ENCODE measurements at regions not wholly inside any gene's neighbourhood (a gene's known extent, or its start where the extent isn't known, plus 50 kb on each side); places are given as distances from the start of the nearest gene placed in this dataset.
A peak's percentile ranks its signal among the peaks of the same experiment; 100 is the strongest.

- Histone ChIP-seq H3K27ac (ENCODE audit: low read depth in 1 of 3, low read length in 2 of 3) (no peak overlapping the region), H3K36me3 (ENCODE audit: control insufficient read depth in 3 of 3, insufficient read depth in 2 of 3, low read depth in 1 of 3, low read length in 3 of 3) (no peaks in the 10 kb centered on the region), H3K4me1 (ENCODE audit: control insufficient read depth in 3 of 3, insufficient read depth in 2 of 3, low read depth in 1 of 3, low read length in 2 of 3) (peaks cover 0 to 3% (median 0%) of the 10 kb centered on the region in 3 donors), H3K9me3 (ENCODE audit: control insufficient read depth in 2 of 2, insufficient read depth in 1 of 2, low read depth in 1 of 2, low read length in 1 of 2) (no peaks in the 10 kb centered on the region), H3K4me3 (ENCODE audit: low read depth in 1 of 3, low read length in 3 of 3) (no peak overlapping the region), H3K27me3 (ENCODE audit: control insufficient read depth in 3 of 3, insufficient read depth in 3 of 3, low read length in 3 of 3) (no peaks in the 10 kb centered on the region)
- no peak for FAIRE-seq
- 88 to 94% (median 89%) methylated on average over 1 of the region's 1 CpG for WGBS, 3 donors
- no peak for DNase-seq
These were observed 444.7 kb upstream of the FBXO33 start for GRCh38 chr14:39876916-39877315.

GRCh38 chr14:39875028-39875427 lies 442.8 kb upstream of the FBXO33 start:
- no peak for DNase-seq
- Histone ChIP-seq H3K4me1 (ENCODE audit: control insufficient read depth in 3 of 3, insufficient read depth in 2 of 3, low read depth in 1 of 3, low read length in 2 of 3) (peaks cover 0 to 3% (median 0%) of the 10 kb centered on the region in 3 donors), H3K27me3 (ENCODE audit: control insufficient read depth in 3 of 3, insufficient read depth in 3 of 3, low read length in 3 of 3) (no peaks in the 10 kb centered on the region), H3K36me3 (ENCODE audit: control insufficient read depth in 3 of 3, insufficient read depth in 2 of 3, low read depth in 1 of 3, low read length in 3 of 3) (no peaks in the 10 kb centered on the region), H3K27ac (ENCODE audit: low read depth in 1 of 3, low read length in 2 of 3) (no peak overlapping the region), H3K9me3 (ENCODE audit: control insufficient read depth in 2 of 2, insufficient read depth in 1 of 2, low read depth in 1 of 2, low read length in 1 of 2) (no peaks in the 10 kb centered on the region), H3K4me3 (ENCODE audit: low read depth in 1 of 3, low read length in 3 of 3) (no peak overlapping the region)
- FAIRE-seq, result no peak
- 82 to 91% (median 88%) methylated on average over 2 of the region's 2 CpGs for whole genome bisulfite sequencing, 3 donors

GRCh38 chr14:39873791-39874190 lies 441.6 kb upstream of the FBXO33 start:
- WGBS, 3 donors, result 22 to 50% (median 36%) methylated on average over 1 of the region's 1 CpG
- Histone ChIP-seq H3K4me3 (ENCODE audit: low read depth in 1 of 3, low read length in 3 of 3) (no peak overlapping the region), H3K36me3 (ENCODE audit: control insufficient read depth in 3 of 3, insufficient read depth in 2 of 3, low read depth in 1 of 3, low read length in 3 of 3) (no peaks in the 10 kb centered on the region), H3K4me1 (ENCODE audit: control insufficient read depth in 3 of 3, insufficient read depth in 2 of 3, low read depth in 1 of 3, low read length in 2 of 3) (peaks cover 0 to 3% (median 0%) of the 10 kb centered on the region in 3 donors), H3K9me3 (ENCODE audit: control insufficient read depth in 2 of 2, insufficient read depth in 1 of 2, low read depth in 1 of 2, low read length in 1 of 2) (no peaks in the 10 kb centered on the region), H3K27me3 (ENCODE audit: control insufficient read depth in 3 of 3, insufficient read depth in 3 of 3, low read length in 3 of 3) (no peaks in the 10 kb centered on the region), H3K27ac (ENCODE audit: low read depth in 1 of 3, low read length in 2 of 3) (no peak overlapping the region)
- no peak for FAIRE-seq
- peak in 1 of 2 donors; percentile 62 for DNase-seq

GRCh38 chr14:39868949-39869348 lies 436.7 kb upstream of the FBXO33 start:
- no peak overlapping the region for H3K27ac ChIP-seq (ENCODE audit: low read depth in 1 of 3, low read length in 2 of 3)
- no peaks in the 10 kb centered on the region for H3K9me3 ChIP-seq (ENCODE audit: control insufficient read depth in 2 of 2, insufficient read depth in 1 of 2, low read depth in 1 of 2, low read length in 1 of 2)
- H3K36me3 ChIP-seq (ENCODE audit: control insufficient read depth in 3 of 3, insufficient read depth in 2 of 3, low read depth in 1 of 3, low read length in 3 of 3), result no peaks in the 10 kb centered on the region
- FAIRE-seq (no peak), DNase-seq (no peak)
- 42 to 79% (median 66%) methylated on average over 1 of the region's 1 CpG for WGBS, 3 donors
- H3K4me3 ChIP-seq (ENCODE audit: low read depth in 1 of 3, low read length in 3 of 3), result no peak overlapping the region
- no peaks in the 10 kb centered on the region for H3K27me3 ChIP-seq (ENCODE audit: control insufficient read depth in 3 of 3, insufficient read depth in 3 of 3, low read length in 3 of 3)
- H3K4me1 ChIP-seq (ENCODE audit: control insufficient read depth in 3 of 3, insufficient read depth in 2 of 3, low read depth in 1 of 3, low read length in 2 of 3), result no peaks in the 10 kb centered on the region

GRCh38 chr14:39868251-39868650 lies 436.0 kb upstream of the FBXO33 start:
- H3K36me3 ChIP-seq (ENCODE audit: control insufficient read depth in 3 of 3, insufficient read depth in 2 of 3, low read depth in 1 of 3, low read length in 3 of 3), result no peaks in the 10 kb centered on the region
- no peak overlapping the region for H3K27ac ChIP-seq (ENCODE audit: low read depth in 1 of 3, low read length in 2 of 3)
- no peak overlapping the region for H3K4me3 ChIP-seq (ENCODE audit: low read depth in 1 of 3, low read length in 3 of 3)
- H3K9me3 ChIP-seq (ENCODE audit: control insufficient read depth in 2 of 2, insufficient read depth in 1 of 2, low read depth in 1 of 2, low read length in 1 of 2), result no peaks in the 10 kb centered on the region
- FAIRE-seq (no peak), DNase-seq (no peak)
- no peaks in the 10 kb centered on the region for H3K4me1 ChIP-seq (ENCODE audit: control insufficient read depth in 3 of 3, insufficient read depth in 2 of 3, low read depth in 1 of 3, low read length in 2 of 3)
- 57 to 89% (median 84%) methylated on average over 3 of the region's 3 CpGs for WGBS, 3 donors
- no peaks in the 10 kb centered on the region for H3K27me3 ChIP-seq (ENCODE audit: control insufficient read depth in 3 of 3, insufficient read depth in 3 of 3, low read length in 3 of 3)

- H3K4me3 ChIP-seq (ENCODE audit: low read depth in 1 of 3, low read length in 3 of 3), result no peak overlapping the region
- 68 to 81% (median 74%) methylated on average over 1 of the region's 1 CpG for WGBS, 3 donors
- peak overlapping the region in 1 of 3 donors; percentile 1 for H3K27ac ChIP-seq (ENCODE audit: low read depth in 1 of 3, low read length in 2 of 3)
- FAIRE-seq (no peak), DNase-seq (peak in 1 of 2 donors; percentile 70)
- H3K4me1 ChIP-seq (ENCODE audit: control insufficient read depth in 3 of 3, insufficient read depth in 2 of 3, low read depth in 1 of 3, low read length in 2 of 3), result peaks cover 0 to 19% (median 2%) of the 10 kb centered on the region in 3 donors
- no peaks in the 10 kb centered on the region for H3K9me3 ChIP-seq (ENCODE audit: control insufficient read depth in 2 of 2, insufficient read depth in 1 of 2, low read depth in 1 of 2, low read length in 1 of 2)
- no peaks in the 10 kb centered on the region for H3K36me3 ChIP-seq (ENCODE audit: control insufficient read depth in 3 of 3, insufficient read depth in 2 of 3, low read depth in 1 of 3, low read length in 3 of 3)
- H3K27me3 ChIP-seq (ENCODE audit: control insufficient read depth in 3 of 3, insufficient read depth in 3 of 3, low read length in 3 of 3), result no peaks in the 10 kb centered on the region
These were observed 431.2 kb upstream of the FBXO33 start for GRCh38 chr14:39863441-39863840.

GRCh38 chr14:39861696-39862095 lies 429.5 kb upstream of the FBXO33 start:
- 6 to 53% (median 15%) methylated on average over 2 of the region's 2 CpGs for whole genome bisulfite sequencing, 3 donors
- no peak for FAIRE-seq

GRCh38 chr14:39861229-39861600 lies 429.0 kb upstream of the FBXO33 start:
- no peak for DNase-seq
- Histone ChIP-seq H3K4me1 (ENCODE audit: control insufficient read depth in 3 of 3, insufficient read depth in 2 of 3, low read depth in 1 of 3, low read length in 2 of 3) (peaks cover 0 to 19% (median 2%) of the 10 kb centered on the region in 3 donors), H3K36me3 (ENCODE audit: control insufficient read depth in 3 of 3, insufficient read depth in 2 of 3, low read depth in 1 of 3, low read length in 3 of 3) (no peaks in the 10 kb centered on the region), H3K27me3 (ENCODE audit: control insufficient read depth in 3 of 3, insufficient read depth in 3 of 3, low read length in 3 of 3) (no peaks in the 10 kb centered on the region), H3K4me3 (ENCODE audit: low read depth in 1 of 3, low read length in 3 of 3) (no peak overlapping the region), H3K27ac (ENCODE audit: low read depth in 1 of 3, low read length in 2 of 3) (peak overlapping the region in 1 of 3 donors; percentile 9), H3K9me3 (ENCODE audit: control insufficient read depth in 2 of 2, insufficient read depth in 1 of 2, low read depth in 1 of 2, low read length in 1 of 2) (no peaks in the 10 kb centered on the region)
- FAIRE-seq, result no peak
- WGBS, 3 donors, result 30 to 67% (median 50%) methylated on average over 4 of the region's 4 CpGs

More at GRCh38 chr14:39861696-39862095, 429.5 kb upstream of the FBXO33 start:
- DNase-seq, result peak; percentile 20 to 68
- H3K27ac ChIP-seq (ENCODE audit: low read depth in 1 of 3, low read length in 2 of 3), result peak overlapping the region in 1 of 3 donors; percentile 9
- H3K9me3 ChIP-seq (ENCODE audit: control insufficient read depth in 2 of 2, insufficient read depth in 1 of 2, low read depth in 1 of 2, low read length in 1 of 2), result no peaks in the 10 kb centered on the region
- no peak overlapping the region for H3K4me3 ChIP-seq (ENCODE audit: low read depth in 1 of 3, low read length in 3 of 3)
- no peaks in the 10 kb centered on the region for H3K36me3 ChIP-seq (ENCODE audit: control insufficient read depth in 3 of 3, insufficient read depth in 2 of 3, low read depth in 1 of 3, low read length in 3 of 3)
- H3K27me3 ChIP-seq (ENCODE audit: control insufficient read depth in 3 of 3, insufficient read depth in 3 of 3, low read length in 3 of 3), result no peaks in the 10 kb centered on the region
- H3K4me1 ChIP-seq (ENCODE audit: control insufficient read depth in 3 of 3, insufficient read depth in 2 of 3, low read depth in 1 of 3, low read length in 2 of 3), result peaks cover 0 to 19% (median 2%) of the 10 kb centered on the region in 3 donors

GRCh38 chr14:39860596-39861228 lies 428.5 kb upstream of the FBXO33 start:
- Histone ChIP-seq H3K4me3 (ENCODE audit: low read depth in 1 of 3, low read length in 3 of 3) (no peak overlapping the region), H3K4me1 (ENCODE audit: control insufficient read depth in 3 of 3, insufficient read depth in 2 of 3, low read depth in 1 of 3, low read length in 2 of 3) (peaks cover 0 to 19% (median 2%) of the 10 kb centered on the region in 3 donors), H3K36me3 (ENCODE audit: control insufficient read depth in 3 of 3, insufficient read depth in 2 of 3, low read depth in 1 of 3, low read length in 3 of 3) (no peaks in the 10 kb centered on the region), H3K27ac (ENCODE audit: low read depth in 1 of 3, low read length in 2 of 3) (no peak overlapping the region), H3K9me3 (ENCODE audit: control insufficient read depth in 2 of 2, insufficient read depth in 1 of 2, low read depth in 1 of 2, low read length in 1 of 2) (no peaks in the 10 kb centered on the region), H3K27me3 (ENCODE audit: control insufficient read depth in 3 of 3, insufficient read depth in 3 of 3, low read length in 3 of 3) (no peaks in the 10 kb centered on the region)
- no peak for FAIRE-seq
- no peak for DNase-seq
- 61 to 63% (median 63%) methylated on average over 8 of the region's 8 CpGs for WGBS, 3 donors
